Karpas-422 (cell line): ENCODE measurements at regions not wholly inside any gene's neighbourhood (a gene's known extent, or its start where the extent isn't known, plus 50 kb on each side); places are given as distances from the start of the nearest gene placed in this dataset.
"Not testable (repeated sequence)": the region's sequence is repeated elsewhere in the genome, so short reads cannot be mapped to it uniquely, and the experiment has no call there.

Source experiments
- DNase-seq: peaks from one replicate; pipeline ENCODE4 v3.0.0-alpha.2; 2015
- H2AFZ ChIP-seq: fragments of 200-600 bp; sonication (generic); 2 replicates; pipeline ENCODE4 v1.6.1; 2014; ENCODE audit warnings: antibody characterized with exemption, low read length, mixed read lengths
- H3K27ac ChIP-seq: fragments of 200-600 bp; sonication (generic); 2 replicates; pipeline ENCODE4 v1.5.1; 2014; ENCODE audit warnings: mild to moderate bottlenecking, low read length, moderate library complexity
- H3K27me3 ChIP-seq: fragments of 200-600 bp; sonication (generic); 2 replicates; pipeline ENCODE4 v1.6.1; 2014; ENCODE audit warnings: low read length, mixed read lengths
- H3K36me3 ChIP-seq: fragments of 200-600 bp; sonication (generic); 2 replicates; pipeline ENCODE4 v1.6.1; 2014; ENCODE audit warnings: low read length, mixed read lengths; ENCODE audit not compliant: insufficient read depth
- H3K4me1 ChIP-seq: fragments of 200-600 bp; sonication (generic); 2 replicates; pipeline ENCODE4 v1.6.1; 2014; ENCODE audit warnings: mild to moderate bottlenecking, low read length, mixed read lengths
- H3K4me2 ChIP-seq: fragments of 200-600 bp; sonication (generic); 2 replicates; pipeline ENCODE4 v1.6.1; 2014; ENCODE audit warnings: low read length, low read depth, mild to moderate bottlenecking; ENCODE audit not compliant: poor library complexity, severe bottlenecking
- H3K4me3 ChIP-seq: fragments of 200-600 bp; sonication (generic); 2 replicates; pipeline ENCODE4 v1.5.1; 2014; ENCODE audit warnings: mild to moderate bottlenecking, antibody characterized with exemption, low read length, mixed read lengths
- H3K79me2 ChIP-seq: fragments of 200-600 bp; sonication (generic); 2 replicates; pipeline ENCODE4 v1.6.1; 2014; ENCODE audit warnings: mild to moderate bottlenecking, low read length, mixed read lengths
- H3K9ac ChIP-seq: fragments of 200-600 bp; sonication (generic); 2 replicates; pipeline ENCODE4 v1.6.0; 2014; ENCODE audit warnings: low read length
- H3K9me2 ChIP-seq: fragments of 200-600 bp; sonication (generic), shearing (Covaris generic); replicated peaks from 2 replicates; pipeline ENCODE4 v1.6.0; 2014; ENCODE audit warnings: mild to moderate bottlenecking, low read length, moderate library complexity; ENCODE audit not compliant: insufficient read depth
- H3K9me3 ChIP-seq: fragments of 300-700, 200-600 bp; sonication (generic); 2 replicates; pipeline ENCODE4 v1.6.1; 2014; ENCODE audit warnings: low read length, mixed read lengths
- H4K20me1 ChIP-seq: fragments of 200-600 bp; sonication (generic); 2 replicates; pipeline ENCODE4 v1.6.1; 2014; ENCODE audit warnings: mild to moderate bottlenecking, antibody characterized with exemption, low read length, low read depth; ENCODE audit not compliant: insufficient read depth

DNA sequence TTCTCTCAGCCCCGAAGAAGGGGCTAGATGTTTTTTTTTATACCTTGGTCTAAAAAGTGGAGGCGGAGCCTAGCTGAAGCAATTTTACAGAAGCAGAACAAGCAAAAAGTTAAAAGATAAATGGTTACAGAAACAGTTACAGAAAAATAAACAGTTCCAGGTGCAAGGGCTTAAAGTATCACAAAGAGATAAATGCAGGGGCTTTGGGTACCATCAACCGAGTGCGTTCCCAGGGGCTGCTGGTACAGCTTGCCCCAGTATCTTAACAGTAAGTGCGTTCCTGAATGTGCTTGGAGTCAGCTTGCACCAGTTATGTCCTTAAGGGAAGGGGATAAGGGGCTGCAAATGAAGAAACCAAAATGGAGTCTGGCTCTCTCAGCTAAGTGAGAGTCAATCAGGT is 173.9 kb upstream of the MBL2 start:
- Histone ChIP-seq H3K79me2 (no peaks in the 10 kb centered on the region), H3K27me3 (no peaks in the 10 kb centered on the region), H3K9ac (no peak overlapping the region), H3K4me1 (no peaks in the 10 kb centered on the region), H3K27ac (no peak overlapping the region), H3K9me3 (peaks cover 3% of the 10 kb centered on the region; the same call in 1 of the 2 replicates), H3K9me2 (no peaks in the 10 kb centered on the region), H2AFZ (no peak overlapping the region), H3K4me2 (no peak overlapping the region), H4K20me1 (no peaks in the 10 kb centered on the region), H3K36me3 (no peaks in the 10 kb centered on the region), H3K4me3 (no peak overlapping the region)
- DNase-seq: no peak

DNA sequence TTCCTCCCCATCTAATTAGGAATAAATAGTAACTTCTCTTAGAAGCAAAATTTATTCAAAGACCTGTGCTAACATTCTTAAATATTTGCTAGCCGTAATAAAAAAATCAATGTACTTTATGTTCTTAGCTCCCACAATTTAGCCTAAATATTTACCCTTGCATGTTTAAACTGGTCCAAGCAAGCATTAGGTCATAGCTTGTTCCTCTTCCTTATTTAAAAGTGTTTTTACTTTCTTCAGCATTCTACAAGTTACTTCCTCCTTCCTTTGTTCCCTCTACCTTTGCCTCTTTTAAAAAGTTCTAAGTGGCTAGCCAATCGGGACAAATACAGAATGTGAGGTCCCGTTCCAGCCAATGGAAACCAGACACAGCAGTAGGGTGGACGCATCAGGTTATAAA is 172.9 kb upstream of the MBL2 start:
- DNase-seq, H3K9me3 ChIP-seq: not testable (repeated sequence)

DNA sequence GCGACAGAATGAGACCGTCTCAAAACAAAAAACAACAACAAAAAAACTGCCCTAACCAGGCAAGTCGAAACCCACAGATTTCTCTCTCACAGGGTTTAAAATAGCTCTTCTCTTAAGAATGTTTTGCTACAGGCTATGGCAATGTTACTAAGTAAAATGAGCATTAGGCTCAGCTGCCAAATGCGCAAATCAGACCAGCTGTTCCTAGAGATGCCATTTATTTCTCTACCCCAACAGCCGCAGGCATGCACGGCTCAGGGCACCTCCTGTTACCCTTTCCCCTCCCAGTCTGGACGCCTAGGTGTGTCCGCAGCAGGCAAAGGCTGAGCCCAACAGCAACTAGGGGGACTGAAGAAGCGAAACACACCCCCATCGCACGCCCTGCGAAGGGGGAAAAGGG is 168.3 kb upstream of the MBL2 start:
- Histone ChIP-seq H2AFZ (no peak overlapping the region), H3K9ac (no peak overlapping the region), H3K9me3 (peaks cover 3% of the 10 kb centered on the region), H3K4me3 (no peak overlapping the region), H4K20me1 (no peaks in the 10 kb centered on the region), H3K4me2 (no peak overlapping the region), H3K9me2 (no peaks in the 10 kb centered on the region), H3K79me2 (no peaks in the 10 kb centered on the region), H3K27ac (no peak overlapping the region), H3K36me3 (no peaks in the 10 kb centered on the region), H3K4me1 (no peaks in the 10 kb centered on the region), H3K27me3 (no peaks in the 10 kb centered on the region)
- no peak for DNase-seq

More for the DNA sequence above, 172.9 kb upstream of the MBL2 start:
- H3K4me3 ChIP-seq, H3K4me2 ChIP-seq, H3K9ac ChIP-seq, H3K36me3 ChIP-seq, H3K27ac ChIP-seq, H3K9me2 ChIP-seq, H3K27me3 ChIP-seq, H2AFZ ChIP-seq, H4K20me1 ChIP-seq, H3K79me2 ChIP-seq, H3K4me1 ChIP-seq: not testable (repeated sequence)

DNA sequence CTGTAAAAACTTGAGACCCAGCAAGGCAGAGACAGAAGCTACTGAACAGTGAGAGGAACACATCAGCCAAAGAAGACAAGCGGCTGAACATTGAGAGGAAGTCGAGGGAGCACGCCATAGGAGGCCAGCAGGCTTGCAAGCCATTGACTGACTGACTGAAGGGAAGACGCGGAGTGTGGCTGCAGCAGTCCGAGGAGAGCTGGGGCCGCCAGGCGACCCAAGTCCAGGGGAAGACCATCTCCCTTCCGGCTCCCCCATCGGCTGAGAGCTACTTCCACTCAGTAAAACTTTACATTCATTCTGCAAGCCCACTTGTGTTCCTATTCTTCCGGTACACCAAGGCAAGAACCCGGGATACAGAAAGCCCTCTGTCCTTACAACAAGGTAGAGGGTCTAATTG is 167.3 kb upstream of the MBL2 start:
- no peak overlapping the region for H3K9ac ChIP-seq
- no peaks in the 10 kb centered on the region for H3K27me3 ChIP-seq
- H3K36me3 ChIP-seq: no peaks in the 10 kb centered on the region
- no peak overlapping the region for H3K4me3 ChIP-seq
- no peaks in the 10 kb centered on the region for H3K9me2 ChIP-seq
- H3K9me3 ChIP-seq: peaks cover 3% of the 10 kb centered on the region
- H3K27ac ChIP-seq: no peak overlapping the region
- no peak overlapping the region for H2AFZ ChIP-seq
- no peaks in the 10 kb centered on the region for H3K4me1 ChIP-seq
- DNase-seq: no peak
- H3K79me2 ChIP-seq: no peaks in the 10 kb centered on the region
- no peaks in the 10 kb centered on the region for H4K20me1 ChIP-seq
- no peak overlapping the region for H3K4me2 ChIP-seq

DNA sequence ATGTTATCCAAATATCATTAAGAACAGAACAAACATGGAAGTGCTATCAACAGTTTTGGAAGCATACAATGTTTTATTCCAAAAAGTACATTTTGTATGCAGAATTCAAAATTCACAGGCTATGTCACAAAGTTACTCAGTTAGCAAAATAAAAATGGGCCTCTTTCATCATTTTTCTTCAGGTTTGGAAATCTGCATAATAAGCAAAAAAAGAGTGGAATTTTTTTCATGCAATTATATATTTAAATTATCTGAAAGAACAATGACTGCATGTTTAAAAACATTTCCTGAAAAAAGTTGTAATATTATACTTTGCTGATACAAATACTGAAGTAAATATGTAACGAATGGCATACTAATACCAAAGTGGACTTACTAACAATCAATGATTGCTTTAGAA is 161.2 kb upstream of the MBL2 start:
- Histone ChIP-seq H3K79me2 (no peaks in the 10 kb centered on the region), H3K4me2 (no peak overlapping the region), H3K36me3 (no peaks in the 10 kb centered on the region), H3K4me3 (no peak overlapping the region), H3K9me2 (no peaks in the 10 kb centered on the region), H3K27ac (no peak overlapping the region), H2AFZ (no peak overlapping the region), H3K27me3 (no peaks in the 10 kb centered on the region), H3K9ac (no peak overlapping the region), H3K4me1 (no peaks in the 10 kb centered on the region), H4K20me1 (no peaks in the 10 kb centered on the region), H3K9me3 (peaks cover 18% of the 10 kb centered on the region)
- DNase-seq: no peak

DNA sequence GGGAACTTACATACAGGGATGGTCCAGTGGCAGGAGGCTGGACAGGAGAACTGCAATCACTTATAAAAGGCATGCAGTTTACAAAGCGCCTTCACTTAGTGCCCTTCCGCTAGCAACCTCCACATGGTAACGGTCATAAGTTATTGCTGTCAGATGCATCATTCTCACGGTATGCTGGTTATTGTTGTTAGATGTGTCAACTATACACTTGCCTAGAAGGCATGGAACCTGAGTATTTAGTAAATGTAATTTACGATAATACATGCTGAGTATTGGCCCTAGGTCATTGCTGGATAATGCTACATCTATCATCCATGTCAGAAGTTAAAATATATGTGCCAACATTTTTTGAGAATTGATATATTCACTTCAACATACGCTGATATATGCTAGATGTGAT is 155.1 kb upstream of the MBL2 start:
- no peak for DNase-seq
- Histone ChIP-seq H3K79me2 (no peaks in the 10 kb centered on the region), H4K20me1 (no peaks in the 10 kb centered on the region), H3K27ac (no peak overlapping the region), H3K4me3 (no peak overlapping the region), H3K4me1 (no peaks in the 10 kb centered on the region), H3K4me2 (no peak overlapping the region), H3K9me2 (0 out of 2 replicates have a peak, but pooled peaks cover 2% of the 10 kb centered on the region), H3K27me3 (no peaks in the 10 kb centered on the region), H2AFZ (no peak overlapping the region), H3K9ac (no peak overlapping the region), H3K9me3 (peaks cover 18% of the 10 kb centered on the region), H3K36me3 (no peaks in the 10 kb centered on the region)

DNA sequence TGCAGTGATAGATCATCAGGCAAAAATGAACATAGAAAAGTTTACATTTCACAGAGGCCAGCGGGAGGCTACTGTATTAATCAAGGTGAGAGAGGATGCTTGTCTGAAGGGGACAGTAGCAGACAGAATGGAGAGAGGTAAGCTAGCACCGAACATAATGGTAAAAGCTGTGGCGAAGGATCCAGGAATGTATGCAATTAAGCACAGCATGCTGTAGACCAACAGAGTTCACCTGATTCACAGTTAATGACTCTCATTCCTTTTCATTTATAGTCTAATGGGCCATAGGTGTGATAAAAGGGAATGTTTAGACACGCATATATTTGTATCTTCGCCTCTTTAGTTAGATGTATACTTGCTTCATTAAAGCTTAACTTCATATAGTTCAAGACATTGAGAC is 150.9 kb upstream of the MBL2 start:
- H4K20me1 ChIP-seq: no peaks in the 10 kb centered on the region
- no peaks in the 10 kb centered on the region for H3K79me2 ChIP-seq
- no peak overlapping the region for H3K4me3 ChIP-seq
- no peak overlapping the region for H3K27ac ChIP-seq
- no peaks in the 10 kb centered on the region for H3K4me1 ChIP-seq
- 0 out of 2 replicates have a peak, but pooled peaks cover 2% of the 10 kb centered on the region for H3K9me2 ChIP-seq
- H3K9ac ChIP-seq: no peak overlapping the region
- H3K4me2 ChIP-seq: no peak overlapping the region
- no peaks in the 10 kb centered on the region for H3K36me3 ChIP-seq
- no peak overlapping the region for H2AFZ ChIP-seq
- DNase-seq: no peak
- H3K9me3 ChIP-seq: peaks cover 14% of the 10 kb centered on the region
- H3K27me3 ChIP-seq: no peaks in the 10 kb centered on the region

DNA sequence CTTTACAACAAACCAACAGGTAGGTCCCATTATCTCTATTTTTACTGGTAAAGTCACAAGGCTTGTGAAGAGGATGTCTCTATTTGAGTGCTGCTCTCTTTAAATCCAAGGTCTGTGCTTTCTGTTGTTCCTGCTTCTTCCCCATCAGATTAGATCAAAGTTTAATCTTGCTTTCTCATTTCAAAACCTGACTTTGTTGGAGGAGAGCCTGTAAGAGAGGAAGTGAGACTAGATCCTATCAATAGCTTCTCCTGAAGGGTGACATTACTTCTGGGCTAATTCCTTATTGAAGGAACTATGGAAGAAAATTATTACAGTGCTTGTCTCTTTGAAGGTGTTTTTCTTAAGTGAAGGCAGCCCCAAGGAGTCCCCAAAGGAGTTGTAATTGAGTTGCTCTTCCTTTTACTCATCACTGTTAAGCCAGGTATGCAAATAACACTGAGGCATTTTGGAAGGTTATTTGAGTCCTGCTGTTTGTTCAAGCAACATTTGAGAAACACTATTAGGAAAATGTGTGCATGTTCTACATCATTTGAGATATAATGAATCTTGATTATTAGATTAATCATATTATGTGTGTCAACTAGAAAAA is 146.2 kb upstream of the MBL2 start:
- H3K27me3 ChIP-seq: no peaks in the 10 kb centered on the region
- H4K20me1 ChIP-seq: no peaks in the 10 kb centered on the region
- no peak for DNase-seq
- H3K27ac ChIP-seq: no peak overlapping the region
- H3K79me2 ChIP-seq: no peaks in the 10 kb centered on the region
- 0 out of 2 replicates have a peak, but pooled peaks cover 2% of the 10 kb centered on the region for H3K9me2 ChIP-seq
- H3K4me2 ChIP-seq: no peak overlapping the region
- H3K9me3 ChIP-seq: peaks cover 15% of the 10 kb centered on the region
- no peak overlapping the region for H3K4me3 ChIP-seq
- no peaks in the 10 kb centered on the region for H3K4me1 ChIP-seq
- H3K36me3 ChIP-seq: no peaks in the 10 kb centered on the region
- no peak overlapping the region for H3K9ac ChIP-seq
- H2AFZ ChIP-seq: no peak overlapping the region

DNA sequence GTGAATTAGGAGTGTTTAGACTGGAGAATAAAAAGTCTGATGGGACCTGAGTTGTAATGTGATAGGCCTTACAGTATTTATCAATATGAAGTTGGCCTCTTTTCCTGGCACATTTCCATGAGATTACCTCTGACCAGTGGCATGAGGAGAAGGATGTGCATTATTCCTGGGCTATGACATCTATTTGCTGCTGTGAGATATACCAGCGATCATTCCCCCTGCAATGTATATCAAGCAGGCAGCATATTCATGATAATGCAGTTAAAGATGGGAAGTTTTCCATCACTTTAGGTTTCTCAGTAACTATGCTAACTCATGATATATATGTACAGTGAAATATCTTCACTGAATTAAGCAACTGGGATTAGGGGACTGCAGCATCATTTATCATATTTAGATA is 142.8 kb upstream of the MBL2 start:
- Histone ChIP-seq H3K36me3 (no peaks in the 10 kb centered on the region), H3K79me2 (no peaks in the 10 kb centered on the region), H3K4me3 (no peak overlapping the region), H3K9me2 (no peaks in the 10 kb centered on the region), H3K27me3 (no peaks in the 10 kb centered on the region), H4K20me1 (no peaks in the 10 kb centered on the region), H3K4me1 (no peaks in the 10 kb centered on the region), H3K27ac (no peak overlapping the region), H3K9me3 (peaks cover 18% of the 10 kb centered on the region), H2AFZ (no peak overlapping the region), H3K9ac (no peak overlapping the region), H3K4me2 (no peak overlapping the region)
- DNase-seq: no peak
